Gastroesophageal sphincter (tissue), 3 donors: ENCODE measurements at regions not wholly inside any gene's neighbourhood (a gene's known extent, or its start where the extent isn't known, plus 50 kb on each side); places are given as distances from the start of the nearest gene placed in this dataset.

ENCODE experiments used
- EP300 ChIP-seq: sonication (generic); formaldehyde crosslinking; IDR thresholded peaks from one replicate; pipeline ENCODE4 v1.6.1; 2017; ENCODE audit warnings: antibody characterized with exemption, mild to moderate bottlenecking
- POLR2AphosphoS5 ChIP-seq: sonication (generic); formaldehyde crosslinking; IDR thresholded peaks from one replicate; pipeline ENCODE4 v1.6.1; 2017; ENCODE audit warnings: antibody characterized with exemption
- TF ChIP-seq, protein P1 (sequence below), 4 experiments: fragments of 200-600 bp in 2 of 4; fragments of 450-650 bp in 2 of 4; sonication (generic) in 1 of 4; IDR thresholded peaks; one replicate each; pipeline ENCODE4 v1.5.1; 2017 to 2019; ENCODE audit warnings: antibody characterized with exemption in 4 of 4, mild to moderate bottlenecking in 2 of 4, moderate library complexity in 2 of 4

DNA sequence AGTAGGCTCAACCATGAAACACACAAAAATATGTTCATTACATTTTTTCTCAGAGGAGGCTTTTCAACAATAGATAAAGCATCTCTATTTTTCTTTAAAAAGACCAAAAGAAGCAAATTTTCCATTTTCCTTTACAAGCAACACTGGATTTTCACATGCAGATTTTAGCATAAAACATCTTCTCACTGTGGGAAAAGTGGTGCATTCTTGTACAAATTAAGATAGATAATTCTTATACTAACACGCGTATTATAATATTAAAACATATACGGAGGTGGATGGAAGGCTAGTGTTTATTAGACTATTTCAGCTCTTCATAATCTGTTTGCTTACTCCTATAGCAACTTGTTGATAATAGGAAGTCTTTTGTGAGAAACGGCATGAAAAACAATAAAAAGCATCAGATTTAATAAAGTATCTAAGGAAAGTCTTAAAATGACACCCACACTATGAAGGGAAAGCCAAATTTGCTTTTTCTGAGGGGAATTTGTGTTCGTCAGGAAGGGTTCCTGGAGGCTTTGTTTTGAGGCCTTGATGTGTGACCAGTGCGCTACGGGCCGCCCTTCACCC is 529.6 kb downstream of the SOX2 start:
- TF ChIP-seq, protein P1, sequence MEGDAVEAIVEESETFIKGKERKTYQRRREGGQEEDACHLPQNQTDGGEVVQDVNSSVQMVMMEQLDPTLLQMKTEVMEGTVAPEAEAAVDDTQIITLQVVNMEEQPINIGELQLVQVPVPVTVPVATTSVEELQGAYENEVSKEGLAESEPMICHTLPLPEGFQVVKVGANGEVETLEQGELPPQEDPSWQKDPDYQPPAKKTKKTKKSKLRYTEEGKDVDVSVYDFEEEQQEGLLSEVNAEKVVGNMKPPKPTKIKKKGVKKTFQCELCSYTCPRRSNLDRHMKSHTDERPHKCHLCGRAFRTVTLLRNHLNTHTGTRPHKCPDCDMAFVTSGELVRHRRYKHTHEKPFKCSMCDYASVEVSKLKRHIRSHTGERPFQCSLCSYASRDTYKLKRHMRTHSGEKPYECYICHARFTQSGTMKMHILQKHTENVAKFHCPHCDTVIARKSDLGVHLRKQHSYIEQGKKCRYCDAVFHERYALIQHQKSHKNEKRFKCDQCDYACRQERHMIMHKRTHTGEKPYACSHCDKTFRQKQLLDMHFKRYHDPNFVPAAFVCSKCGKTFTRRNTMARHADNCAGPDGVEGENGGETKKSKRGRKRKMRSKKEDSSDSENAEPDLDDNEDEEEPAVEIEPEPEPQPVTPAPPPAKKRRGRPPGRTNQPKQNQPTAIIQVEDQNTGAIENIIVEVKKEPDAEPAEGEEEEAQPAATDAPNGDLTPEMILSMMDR (IDR thresholded peaks at IDR 0.05) = no peak
- TF ChIP-seq EP300 (no peak), POLR2AphosphoS5 (no peak)
